GM12873 (cell line): ENCODE measurements at regions not wholly inside any gene's neighbourhood (a gene's known extent, or its start where the extent isn't known, plus 50 kb on each side); places are given as distances from the start of the nearest gene placed in this dataset.

ENCODE experiments used
- TF ChIP-seq, protein P1 (sequence below): IDR thresholded peaks from 2 replicates; pipeline ENCODE4 v1.5.1; 2012; ENCODE audit warnings: low read depth, mild to moderate bottlenecking, moderate library complexity, low read length, control low read depth; ENCODE audit not compliant: insufficient read depth; ENCODE audit errors: missing control alignments

DNA sequence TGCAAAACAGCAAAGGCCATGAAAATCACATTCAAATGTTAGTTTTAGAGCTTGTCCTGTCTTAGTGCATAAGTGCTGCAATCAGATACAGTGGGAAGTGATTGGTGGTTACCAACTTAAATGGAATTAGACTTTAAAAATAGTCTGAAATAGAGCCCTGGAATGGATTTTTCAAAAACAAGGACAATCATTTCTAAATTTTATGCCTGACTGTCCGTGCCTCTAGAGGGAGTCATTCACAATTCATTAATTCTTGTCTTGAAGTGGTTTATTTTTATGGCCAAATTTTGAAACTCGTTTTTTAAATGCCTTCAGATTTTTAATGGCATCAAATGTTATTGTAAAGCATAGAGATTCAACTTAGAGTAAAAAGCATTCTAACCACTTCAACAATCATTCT is 561.8 kb upstream of the DAB2 start:
- TF ChIP-seq, protein P1, sequence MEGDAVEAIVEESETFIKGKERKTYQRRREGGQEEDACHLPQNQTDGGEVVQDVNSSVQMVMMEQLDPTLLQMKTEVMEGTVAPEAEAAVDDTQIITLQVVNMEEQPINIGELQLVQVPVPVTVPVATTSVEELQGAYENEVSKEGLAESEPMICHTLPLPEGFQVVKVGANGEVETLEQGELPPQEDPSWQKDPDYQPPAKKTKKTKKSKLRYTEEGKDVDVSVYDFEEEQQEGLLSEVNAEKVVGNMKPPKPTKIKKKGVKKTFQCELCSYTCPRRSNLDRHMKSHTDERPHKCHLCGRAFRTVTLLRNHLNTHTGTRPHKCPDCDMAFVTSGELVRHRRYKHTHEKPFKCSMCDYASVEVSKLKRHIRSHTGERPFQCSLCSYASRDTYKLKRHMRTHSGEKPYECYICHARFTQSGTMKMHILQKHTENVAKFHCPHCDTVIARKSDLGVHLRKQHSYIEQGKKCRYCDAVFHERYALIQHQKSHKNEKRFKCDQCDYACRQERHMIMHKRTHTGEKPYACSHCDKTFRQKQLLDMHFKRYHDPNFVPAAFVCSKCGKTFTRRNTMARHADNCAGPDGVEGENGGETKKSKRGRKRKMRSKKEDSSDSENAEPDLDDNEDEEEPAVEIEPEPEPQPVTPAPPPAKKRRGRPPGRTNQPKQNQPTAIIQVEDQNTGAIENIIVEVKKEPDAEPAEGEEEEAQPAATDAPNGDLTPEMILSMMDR, result no peak

DNA sequence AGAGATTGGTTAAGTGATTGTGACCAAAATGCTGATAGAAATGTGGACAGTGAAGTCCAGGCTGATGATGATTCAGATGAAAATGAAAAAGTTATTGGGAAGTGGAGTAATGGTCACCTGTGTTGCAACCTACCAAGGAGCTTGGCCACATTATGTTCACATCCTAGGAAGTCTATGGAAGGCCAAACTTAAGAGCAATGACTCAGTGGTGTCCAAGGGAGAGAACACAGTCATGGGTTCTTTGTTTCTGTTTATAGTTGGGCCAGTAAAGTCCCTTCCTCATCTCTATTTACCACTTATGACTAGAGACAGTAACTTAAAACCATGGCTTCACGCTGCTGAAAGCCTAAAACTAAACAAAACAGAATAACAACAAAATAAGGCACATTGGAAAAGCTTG is 555.3 kb upstream of the DAB2 start:
- TF ChIP-seq, protein P1, result no peak

DNA sequence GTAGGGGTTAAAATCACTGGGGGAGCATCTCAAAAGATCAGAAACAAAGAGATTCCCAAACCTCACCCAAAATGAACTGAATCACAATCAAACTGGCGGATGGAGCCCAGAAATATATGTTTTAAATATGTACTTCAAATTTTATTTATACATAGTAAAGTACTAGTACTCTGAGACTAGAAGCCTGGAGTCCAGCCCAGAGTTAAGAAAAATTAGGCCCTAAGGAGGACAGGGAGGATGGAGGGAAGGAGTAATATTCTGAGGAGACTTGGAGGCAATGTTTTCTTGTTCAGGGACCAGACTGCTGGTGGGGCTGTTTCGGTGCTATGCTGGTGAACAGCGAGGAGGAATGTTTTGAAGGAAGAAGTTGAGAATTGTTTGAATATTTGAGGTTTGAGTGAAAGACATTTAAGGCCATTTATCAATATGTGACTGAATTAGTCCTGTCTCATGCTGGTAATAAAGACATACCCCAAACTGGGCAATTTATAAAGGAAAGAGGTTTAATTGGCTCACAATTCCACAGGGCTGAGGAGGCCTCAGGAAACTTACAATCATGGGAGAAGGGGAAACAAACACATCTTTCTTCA is 552.4 kb upstream of the DAB2 start:
- TF ChIP-seq, protein P1, result no peak

DNA sequence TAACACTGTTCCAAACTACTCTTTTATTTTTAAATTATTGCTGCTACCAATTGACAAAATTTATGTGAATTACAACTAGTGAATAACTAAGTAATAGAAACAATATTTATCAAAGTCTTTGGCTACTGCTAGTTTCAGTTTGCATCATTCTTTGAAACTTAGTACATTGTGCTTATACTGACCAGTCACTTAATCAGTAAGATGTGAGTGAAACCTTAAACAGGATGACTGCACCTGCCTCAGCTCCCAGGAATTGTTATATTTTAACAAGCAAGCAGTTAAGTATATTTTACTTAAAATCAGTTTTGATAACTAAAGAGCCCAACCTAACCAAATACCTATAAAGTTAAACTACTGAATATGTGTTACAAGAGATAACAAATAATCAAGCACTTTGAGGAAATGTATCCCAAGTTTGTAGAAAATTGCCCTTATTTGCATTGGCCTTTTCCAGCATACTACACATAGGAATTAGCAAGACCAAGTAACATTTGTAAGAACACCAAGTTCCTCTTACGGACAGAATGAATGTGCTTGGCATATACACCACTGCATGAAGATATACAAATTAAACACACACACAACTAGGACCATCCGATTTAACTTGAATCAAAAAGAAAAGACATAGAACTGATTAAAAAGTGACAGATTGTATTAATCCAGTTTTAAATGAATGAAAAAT is 545.5 kb upstream of the DAB2 start:
- TF ChIP-seq, protein P1, result no peak

DNA sequence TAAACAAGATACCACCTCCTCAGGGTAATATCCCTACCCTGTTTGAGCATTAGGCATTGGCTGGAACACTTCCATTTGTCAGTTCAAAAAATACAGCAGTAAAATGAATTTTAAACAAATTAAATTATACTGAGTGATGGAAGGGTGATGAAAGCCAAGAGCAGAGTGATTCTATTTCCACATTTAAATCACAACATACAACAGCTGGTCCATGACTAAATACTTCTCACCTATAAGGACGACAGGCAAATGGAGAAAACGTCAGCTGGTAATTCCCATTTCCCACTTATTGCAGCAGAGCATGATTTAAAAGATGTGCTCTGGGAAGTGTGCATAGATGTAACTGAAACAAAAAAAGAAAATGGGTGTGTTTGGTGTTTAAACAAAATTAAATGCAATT is 543.6 kb upstream of the DAB2 start:
- TF ChIP-seq, protein P1, result no peak

DNA sequence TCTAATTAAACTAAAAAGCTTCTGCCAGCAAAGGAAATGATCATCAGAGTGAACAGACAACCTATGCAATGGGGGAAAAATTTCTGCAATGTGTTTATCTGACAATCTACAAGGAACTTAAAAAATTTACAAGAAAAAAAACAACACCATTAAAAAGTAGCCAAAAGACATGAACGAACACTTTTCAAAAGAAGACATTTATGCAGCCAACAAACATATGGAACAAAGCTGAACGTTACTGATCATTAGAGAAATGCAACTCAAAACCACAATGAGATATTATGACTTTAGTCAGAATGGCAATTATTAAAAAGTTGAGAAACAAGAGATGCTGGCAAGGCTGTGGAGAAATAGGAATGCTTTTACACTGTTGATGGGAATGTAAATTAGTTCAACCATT is 530.4 kb upstream of the DAB2 start:
- TF ChIP-seq, protein P1, result no peak

DNA sequence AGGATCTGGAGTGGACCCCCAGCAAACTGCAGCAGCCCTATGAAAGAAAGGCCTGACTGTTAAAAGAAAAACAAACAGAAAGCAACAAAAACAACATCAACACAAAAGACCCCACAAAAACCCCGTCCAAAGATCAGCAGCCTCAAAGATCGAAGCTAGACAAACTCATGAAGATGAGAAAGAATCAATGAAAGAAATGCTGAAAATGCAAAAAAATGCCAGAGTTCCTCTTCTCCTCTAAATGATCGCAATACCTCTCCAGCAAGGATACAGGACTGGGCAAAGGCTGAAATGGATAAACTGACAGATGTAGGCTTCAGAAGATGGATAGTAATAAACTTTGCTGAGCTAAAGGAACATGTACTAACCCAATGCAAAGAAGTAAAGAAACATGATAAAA is 526.3 kb upstream of the DAB2 start:
- TF ChIP-seq, protein P1, result no peak
